Stomach smooth muscle (tissue), 2 donors: ENCODE measurements at regions not wholly inside any gene's neighbourhood (a gene's known extent, or its start where the extent isn't known, plus 50 kb on each side); places are given as distances from the start of the nearest gene placed in this dataset.

Source experiments
- H3K27ac ChIP-seq: one replicate; pipeline ENCODE4 v1.7.0; 2013; ENCODE audit warnings: mild to moderate bottlenecking, low read length, inconsistent platforms
- H3K27me3 ChIP-seq, 2 donors: one replicate each; pipeline ENCODE4 v1.7.0; 2013; ENCODE audit warnings: low read length in 2 of 2; ENCODE audit not compliant: insufficient read depth in 2 of 2, control insufficient read depth in 1 of 2
- H3K36me3 ChIP-seq, 2 donors: one replicate each; pipeline ENCODE4 v1.7.0; 2013; ENCODE audit warnings: low read length in 2 of 2; ENCODE audit not compliant: control insufficient read depth in 2 of 2, insufficient read depth in 2 of 2
- H3K4me1 ChIP-seq: one replicate; pipeline ENCODE4 v1.7.0; 2013; ENCODE audit warnings: low read length; ENCODE audit not compliant: control insufficient read depth, insufficient read depth
- H3K4me3 ChIP-seq, 2 donors: one replicate each; pipeline ENCODE4 v1.7.0; 2013; ENCODE audit warnings: low read length in 2 of 2
- H3K9ac ChIP-seq, 2 donors: one replicate each; pipeline ENCODE4 v1.7.0; 2013; ENCODE audit warnings: low read length in 2 of 2, mild to moderate bottlenecking in 1 of 2
- H3K9me3 ChIP-seq, 2 donors: one replicate each; pipeline ENCODE4 v1.7.0; 2013; ENCODE audit warnings: low read length in 2 of 2; ENCODE audit not compliant: control insufficient read depth in 2 of 2
- donor health status: healthy.
- donor health status: Pancreatic carcinoma.

GRCh38 chr12:98151984-98152383, 363.4 kb upstream of the TMPO start:
- no peaks in the 10 kb centered on the region for H3K36me3 ChIP-seq
- H3K27me3 ChIP-seq = no peaks in the 10 kb centered on the region
- H3K9ac ChIP-seq = no peak overlapping the region
- no peak overlapping the region for H3K27ac ChIP-seq
- H3K4me1 ChIP-seq = no peaks in the 10 kb centered on the region
- no peak overlapping the region for H3K4me3 ChIP-seq
- H3K9me3 ChIP-seq = no peaks in the 10 kb centered on the region

- H3K4me3 ChIP-seq = no peak overlapping the region
- no peak overlapping the region for H3K27ac ChIP-seq
- no peak overlapping the region for H3K9ac ChIP-seq
- no peaks in the 10 kb centered on the region for H3K36me3 ChIP-seq
- H3K4me1 ChIP-seq = no peaks in the 10 kb centered on the region
- no peaks in the 10 kb centered on the region for H3K27me3 ChIP-seq
- H3K9me3 ChIP-seq = no peaks in the 10 kb centered on the region
Observed at GRCh38 chr12:98154850-98155249, 360.5 kb upstream of the TMPO start.

- no peak overlapping the region for H3K9ac ChIP-seq
- no peaks in the 10 kb centered on the region for H3K4me1 ChIP-seq
- no peak overlapping the region for H3K27ac ChIP-seq
- H3K27me3 ChIP-seq = no peaks in the 10 kb centered on the region
- no peaks in the 10 kb centered on the region for H3K36me3 ChIP-seq
- H3K9me3 ChIP-seq = no peaks in the 10 kb centered on the region
- H3K4me3 ChIP-seq = no peak overlapping the region
Observed at GRCh38 chr12:98156697-98157096, 358.7 kb upstream of the TMPO start.

- Histone ChIP-seq H3K27me3 (no peaks in the 10 kb centered on the region), H3K4me3 (no peak overlapping the region), H3K27ac (no peak overlapping the region), H3K9ac (no peak overlapping the region), H3K4me1 (no peaks in the 10 kb centered on the region), H3K36me3 (no peaks in the 10 kb centered on the region), H3K9me3 (no peaks in the 10 kb centered on the region)
Observed at GRCh38 chr12:98162906-98163678, 352.3 kb upstream of the TMPO start.

GRCh38 chr12:98172304-98172703, 343.1 kb upstream of the TMPO start:
- no peaks in the 10 kb centered on the region for H3K4me1 ChIP-seq
- no peaks in the 10 kb centered on the region for H3K27me3 ChIP-seq
- H3K36me3 ChIP-seq = no peaks in the 10 kb centered on the region
- H3K9ac ChIP-seq = no peak overlapping the region
- H3K9me3 ChIP-seq = no peaks in the 10 kb centered on the region
- no peak overlapping the region for H3K4me3 ChIP-seq
- H3K27ac ChIP-seq = no peak overlapping the region

GRCh38 chr12:98172801-98173200, 342.6 kb upstream of the TMPO start:
- no peaks in the 10 kb centered on the region for H3K4me1 ChIP-seq
- no peaks in the 10 kb centered on the region for H3K36me3 ChIP-seq
- no peak overlapping the region for H3K4me3 ChIP-seq
- no peaks in the 10 kb centered on the region for H3K9me3 ChIP-seq
- H3K27me3 ChIP-seq = no peaks in the 10 kb centered on the region
- no peak overlapping the region for H3K27ac ChIP-seq
- H3K9ac ChIP-seq = no peak overlapping the region

GRCh38 chr12:98173773-98174427, 341.5 kb upstream of the TMPO start:
- Histone ChIP-seq H3K4me3 (no peak overlapping the region), H3K4me1 (no peaks in the 10 kb centered on the region), H3K9ac (no peak overlapping the region), H3K36me3 (no peaks in the 10 kb centered on the region), H3K9me3 (no peaks in the 10 kb centered on the region), H3K27ac (no peak overlapping the region), H3K27me3 (no peaks in the 10 kb centered on the region)

GRCh38 chr12:98174428-98174809, 341.0 kb upstream of the TMPO start:
- no peak overlapping the region for H3K4me3 ChIP-seq
- H3K27me3 ChIP-seq = no peaks in the 10 kb centered on the region
- H3K9ac ChIP-seq = no peak overlapping the region
- H3K9me3 ChIP-seq = no peaks in the 10 kb centered on the region
- H3K27ac ChIP-seq = no peak overlapping the region
- H3K4me1 ChIP-seq = no peaks in the 10 kb centered on the region
- no peaks in the 10 kb centered on the region for H3K36me3 ChIP-seq

GRCh38 chr12:98178126-98178525, 337.3 kb upstream of the TMPO start:
- Histone ChIP-seq H3K4me3 (no peak overlapping the region), H3K9me3 (no peaks in the 10 kb centered on the region), H3K27me3 (no peaks in the 10 kb centered on the region)

GRCh38 chr12:98179151-98179550, 336.2 kb upstream of the TMPO start:
- no peak overlapping the region for H3K27ac ChIP-seq
- no peaks in the 10 kb centered on the region for H3K27me3 ChIP-seq
- H3K4me3 ChIP-seq = no peak overlapping the region
- no peaks in the 10 kb centered on the region for H3K4me1 ChIP-seq
- H3K9me3 ChIP-seq = no peaks in the 10 kb centered on the region
- H3K9ac ChIP-seq = no peak overlapping the region
- no peaks in the 10 kb centered on the region for H3K36me3 ChIP-seq

More at GRCh38 chr12:98178126-98178525, 337.3 kb upstream of the TMPO start:
- no peak overlapping the region for H3K9ac ChIP-seq
- H3K36me3 ChIP-seq = no peaks in the 10 kb centered on the region
- no peak overlapping the region for H3K27ac ChIP-seq
- H3K4me1 ChIP-seq = no peaks in the 10 kb centered on the region

GRCh38 chr12:98180603-98181002, 334.8 kb upstream of the TMPO start:
- H3K27me3 ChIP-seq = no peaks in the 10 kb centered on the region
- H3K9me3 ChIP-seq = no peaks in the 10 kb centered on the region
- no peaks in the 10 kb centered on the region for H3K36me3 ChIP-seq
- H3K27ac ChIP-seq = no peak overlapping the region
- H3K9ac ChIP-seq = no peak overlapping the region
- no peaks in the 10 kb centered on the region for H3K4me1 ChIP-seq
- H3K4me3 ChIP-seq = no peak overlapping the region
